ENCODE measurements at regions not wholly inside any gene's neighbourhood (a gene's known extent, or its start where the extent isn't known, plus 50 kb on each side); places are given as distances from the start of the nearest gene placed in this dataset.

- no peaks in the 10 kb centered on the region for H3K36me3 Mint-ChIP-seq (ENCODE audit: insufficient read depth, unreplicated experiment)
- CTCF ChIA-PET = no interaction called here
- no peak for TF ChIP-seq CTCF (IDR thresholded peaks at IDR 0.05; ENCODE audit: unreplicated experiment)
- no peak overlapping the region for H3K4me3 Mint-ChIP-seq (ENCODE audit: low read depth, unreplicated experiment)
- H3K9me3 Mint-ChIP-seq (ENCODE audit: low read depth, unreplicated experiment) = no peaks in the 10 kb centered on the region
- intact Hi-C loops (cut with micrococcal nuclease; ENCODE audit: unreplicated experiment) = no loop called here
- no peaks in the 10 kb centered on the region for H3K4me1 Mint-ChIP-seq (ENCODE audit: low read depth, unreplicated experiment)
- BruUV-seq (replicated peaks) = no TSS peak
- no peak for DNase-seq
- H3K27ac Mint-ChIP-seq (ENCODE audit: unreplicated experiment) = no peak overlapping the region
- H3K27me3 Mint-ChIP-seq (ENCODE audit: unreplicated experiment) = peaks cover 35% of the 10 kb centered on the region
Measured at GRCh38 chr14:94897082-94897481, 127.2 kb upstream of the GSC start.

GRCh38 chr14:94893411-94894160 is 123.7 kb upstream of the GSC start:
- no peak overlapping the region for H3K27ac Mint-ChIP-seq (ENCODE audit: unreplicated experiment)
- BruUV-seq (replicated peaks) = no TSS peak
- H3K4me1 Mint-ChIP-seq (ENCODE audit: low read depth, unreplicated experiment) = no peaks in the 10 kb centered on the region
- intact Hi-C loops (cut with micrococcal nuclease; ENCODE audit: unreplicated experiment) = no loop called here
- H3K27me3 Mint-ChIP-seq (ENCODE audit: unreplicated experiment) = peaks cover 33% of the 10 kb centered on the region
- no peaks in the 10 kb centered on the region for H3K36me3 Mint-ChIP-seq (ENCODE audit: insufficient read depth, unreplicated experiment)
- no peak overlapping the region for H3K4me3 Mint-ChIP-seq (ENCODE audit: low read depth, unreplicated experiment)
- no peak for DNase-seq
- TF ChIP-seq CTCF (IDR thresholded peaks at IDR 0.05; ENCODE audit: unreplicated experiment) = no peak
- CTCF ChIA-PET = no interaction called here
- H3K9me3 Mint-ChIP-seq (ENCODE audit: low read depth, unreplicated experiment) = no peaks in the 10 kb centered on the region

- no peaks in the 10 kb centered on the region for H3K36me3 Mint-ChIP-seq (ENCODE audit: insufficient read depth, unreplicated experiment)
- no peaks in the 10 kb centered on the region for H3K4me1 Mint-ChIP-seq (ENCODE audit: low read depth, unreplicated experiment)
- DNase-seq = no peak
- CTCF ChIA-PET = no interaction called here
- TF ChIP-seq CTCF (IDR thresholded peaks at IDR 0.05; ENCODE audit: unreplicated experiment) = no peak
- H3K27ac Mint-ChIP-seq (ENCODE audit: unreplicated experiment) = no peak overlapping the region
- no TSS peak for BruUV-seq (replicated peaks)
- no peaks in the 10 kb centered on the region for H3K9me3 Mint-ChIP-seq (ENCODE audit: low read depth, unreplicated experiment)
- intact Hi-C loops (cut with micrococcal nuclease; ENCODE audit: unreplicated experiment) = no loop called here
- H3K27me3 Mint-ChIP-seq (ENCODE audit: unreplicated experiment) = peaks cover 16% of the 10 kb centered on the region
- no peak overlapping the region for H3K4me3 Mint-ChIP-seq (ENCODE audit: low read depth, unreplicated experiment)
Measured at GRCh38 chr14:94890785-94891184, 120.9 kb upstream of the GSC start.

- H3K36me3 Mint-ChIP-seq (ENCODE audit: insufficient read depth, unreplicated experiment) = no peaks in the 10 kb centered on the region
- TF ChIP-seq CTCF (IDR thresholded peaks at IDR 0.05; ENCODE audit: unreplicated experiment) = no peak
Measured at GRCh38 chr14:94889520-94890312, 119.8 kb upstream of the GSC start.

More at GRCh38 chr14:94889520-94890312, 119.8 kb upstream of the GSC start:
- CTCF ChIA-PET = no interaction called here
- BruUV-seq (replicated peaks) = no TSS peak
- H3K4me1 Mint-ChIP-seq (ENCODE audit: low read depth, unreplicated experiment) = no peaks in the 10 kb centered on the region
- peaks cover 22% of the 10 kb centered on the region for H3K27me3 Mint-ChIP-seq (ENCODE audit: unreplicated experiment)
- H3K27ac Mint-ChIP-seq (ENCODE audit: unreplicated experiment) = no peak overlapping the region
- H3K4me3 Mint-ChIP-seq (ENCODE audit: low read depth, unreplicated experiment) = no peak overlapping the region
- H3K9me3 Mint-ChIP-seq (ENCODE audit: low read depth, unreplicated experiment) = no peaks in the 10 kb centered on the region
- no peak for DNase-seq
- intact Hi-C loops (cut with micrococcal nuclease; ENCODE audit: unreplicated experiment) = no loop called here

Data from Calu3 (cell line).